ENCODE measurements at regions not wholly inside any gene's neighbourhood (a gene's known extent, or its start where the extent isn't known, plus 50 kb on each side); places are given as distances from the start of the nearest gene placed in this dataset.
"Not testable (repeated sequence)": the region's sequence is repeated elsewhere in the genome, so short reads cannot be mapped to it uniquely, and the experiment has no call there.

- TF ChIP-seq ZNF274 (IDR thresholded peaks at IDR 0.05; ENCODE audit: low read depth, low read length) = no peak
- H3K4me3 ChIP-seq (ENCODE audit: low read length) = peak overlapping the region; percentile 98
Measured at GRCh38 chr6:11381801-11382513, 149.5 kb upstream of the NEDD9 start.

- TF ChIP-seq ZNF274 (IDR thresholded peaks at IDR 0.05; ENCODE audit: low read depth, low read length) = no peak
- H3K4me3 ChIP-seq (ENCODE audit: low read length) = peak overlapping the region; percentile 98
Measured at GRCh38 chr6:11380969-11381744, 148.7 kb upstream of the NEDD9 start.

GRCh38 chr6:11380549-11380948 lies 148.1 kb upstream of the NEDD9 start:
- peak overlapping the region; percentile 98; the same call in 1 of the 2 replicates for H3K4me3 ChIP-seq (ENCODE audit: low read length)
- no peak for TF ChIP-seq ZNF274 (IDR thresholded peaks at IDR 0.05; ENCODE audit: low read depth, low read length)

- peak overlapping the region; percentile 98; the same call in 1 of the 2 replicates for H3K4me3 ChIP-seq (ENCODE audit: low read length)
- TF ChIP-seq ZNF274 (IDR thresholded peaks at IDR 0.05; ENCODE audit: low read depth, low read length) = no peak
Measured at GRCh38 chr6:11379805-11380204, 147.3 kb upstream of the NEDD9 start.

GRCh38 chr6:11378639-11379038 lies 146.2 kb upstream of the NEDD9 start:
- TF ChIP-seq ZNF274 (IDR thresholded peaks at IDR 0.05; ENCODE audit: low read depth, low read length) = no peak

GRCh38 chr6:11374036-11375010 lies 141.9 kb upstream of the NEDD9 start:
- peak overlapping the region; percentile 11; the same call in 1 of the 2 replicates for H3K4me3 ChIP-seq (ENCODE audit: low read length)
- no peak for TF ChIP-seq ZNF274 (IDR thresholded peaks at IDR 0.05; ENCODE audit: low read depth, low read length)

More at GRCh38 chr6:11378639-11379038, 146.2 kb upstream of the NEDD9 start:
- no peak overlapping the region; the same call in 1 of the 2 replicates for H3K4me3 ChIP-seq (ENCODE audit: low read length)

GRCh38 chr6:11373208-11373607 lies 140.7 kb upstream of the NEDD9 start:
- H3K4me3 ChIP-seq (ENCODE audit: low read length) = no peak overlapping the region
- TF ChIP-seq ZNF274 (IDR thresholded peaks at IDR 0.05; ENCODE audit: low read depth, low read length) = no peak

- not testable (repeated sequence) for H3K4me3 ChIP-seq (ENCODE audit: low read length)
Measured at GRCh38 chr6:11372186-11372790, 139.8 kb upstream of the NEDD9 start.

GRCh38 chr6:11370191-11371018 lies 137.9 kb upstream of the NEDD9 start:
- TF ChIP-seq ZNF274 (IDR thresholded peaks at IDR 0.05; ENCODE audit: low read depth, low read length) = no peak
- no peak overlapping the region for H3K4me3 ChIP-seq (ENCODE audit: low read length)

GRCh38 chr6:11368760-11369159 lies 136.3 kb upstream of the NEDD9 start:
- TF ChIP-seq ZNF274 (IDR thresholded peaks at IDR 0.05; ENCODE audit: low read depth, low read length) = no peak
- H3K4me3 ChIP-seq (ENCODE audit: low read length) = no peak overlapping the region

GRCh38 chr6:11368264-11368663 lies 135.8 kb upstream of the NEDD9 start:
- TF ChIP-seq ZNF274 (IDR thresholded peaks at IDR 0.05; ENCODE audit: low read depth, low read length) = no peak
- H3K4me3 ChIP-seq (ENCODE audit: low read length) = no peak overlapping the region

- no peak for TF ChIP-seq ZNF274 (IDR thresholded peaks at IDR 0.05; ENCODE audit: low read depth, low read length)
- no peak overlapping the region for H3K4me3 ChIP-seq (ENCODE audit: low read length)
Measured at GRCh38 chr6:11367638-11368199, 135.3 kb upstream of the NEDD9 start.
